K562 (cell line): ENCODE measurements at regions not wholly inside any gene's neighbourhood (a gene's known extent, or its start where the extent isn't known, plus 50 kb on each side); places are given as distances from the start of the nearest gene placed in this dataset.

Experiments used
- ATAC-seq: fragments of 200-7000 bp; cut with Tn5 transposase; 3 replicates; pipeline ENCODE4 v1.9.1; 2020; ENCODE audit warnings: moderate library complexity
- BruUV-seq: library from RNA; stranded (reverse); fragments of 400-500 nt; replicated peaks from 2 replicates; lab custom pipeline; 2021; lab: Mats Ljungman, UMichigan
- CTCF ChIA-PET: fragments of 300-600 bp; formaldehyde crosslinking; extraction: SDS; loops from one replicate; lab custom pipeline; 2021; ENCODE audit warnings: low intra/inter-chr PET ratio; lab: Yijun Ruan, JAX
- POLR2A ChIA-PET: fragments of 300-600, 350-650 bp; sonication (Branson Sonifier 250); formaldehyde crosslinking; extraction: SDS; loops from one replicate; lab custom pipeline; 2021; ENCODE audit warnings: antibody characterized with exemption, inconsistent platforms; lab: Yijun Ruan, JAX
- DNase-seq, 4 experiments: peaks; one replicate each; pipeline versions ENCODE4 v3.0.0 to v3.0.0-alpha.2; 2011 to 2018; ENCODE audit warnings: low spot score in 3 of 4, mixed read lengths in 3 of 4; ENCODE audit errors: extremely low read depth in 1 of 4
- FAIRE-seq: peaks from 2 replicates; lab custom pipeline; 2011; peaks lifted over from hg19 to GRCh38; lab: Jason Lieb, UNC
- H2AFZ ChIP-seq: 2 replicates; pipeline ENCODE4 v1.6.0; 2011; ENCODE audit warnings: low read depth, low read length, control low read depth, inconsistent platforms
- H3K27ac ChIP-seq: fragments of 200-600 bp; 3 replicates; pipeline ENCODE4 v1.8.0; 2011; ENCODE audit warnings: low read depth, mild to moderate bottlenecking, control low read depth, inconsistent platforms, low read length, moderate library complexity, mixed read lengths; ENCODE audit errors: extremely low read depth
- H3K27me3 ChIP-seq, 2 experiments: fragments of 300-600 bp in 1 of 2; 2 replicates in 1 of 2; 3 replicates in 1 of 2; pipeline versions ENCODE4 v1.6.0 to v1.8.0; 2011; ENCODE audit warnings: inconsistent platforms in 2 of 2, low read length in 2 of 2, mild to moderate bottlenecking in 1 of 2, mixed read lengths in 1 of 2, moderate library complexity in 1 of 2; ENCODE audit not compliant: control insufficient read depth in 2 of 2, insufficient read depth in 2 of 2
- H3K36me3 ChIP-seq: fragments of 300-600 bp; 3 replicates; pipeline ENCODE4 v1.8.0; 2011; ENCODE audit warnings: mild to moderate bottlenecking, low read length, inconsistent platforms; ENCODE audit not compliant: control insufficient read depth, insufficient read depth
- H3K4me1 ChIP-seq, 2 experiments: fragments of 200-600 bp in 1 of 2; replicated peaks in 1 of 2; 2 replicates in 1 of 2; 3 replicates in 1 of 2; pipeline versions ENCODE4 v1.5.1 to v1.8.0; 2011; ENCODE audit warnings: inconsistent platforms in 2 of 2, low read length in 2 of 2, mild to moderate bottlenecking in 1 of 2, mixed read lengths in 1 of 2, moderate library complexity in 1 of 2; ENCODE audit not compliant: control insufficient read depth in 2 of 2, insufficient read depth in 2 of 2
- H3K4me2 ChIP-seq: 2 replicates; pipeline ENCODE4 v1.6.1; 2011; ENCODE audit warnings: low read length, control low read depth, inconsistent platforms, mixed read lengths; ENCODE audit not compliant: insufficient read depth
- H3K4me3 ChIP-seq: fragments of 200-600 bp; sonication (generic), shearing (Covaris generic); 2 replicates; pipeline ENCODE4 v1.5.1; 2016; ENCODE audit warnings: control low read depth, inconsistent platforms
- H3K79me2 ChIP-seq: fragments of 200-600 bp; 3 replicates; pipeline ENCODE4 v1.8.0; 2011; ENCODE audit warnings: low read length, inconsistent platforms; ENCODE audit not compliant: control insufficient read depth, insufficient read depth
- H3K9ac ChIP-seq, 2 experiments: 2 replicates each; pipeline versions ENCODE4 v1.6.0 to v1.6.1; 2011; ENCODE audit warnings: low read depth in 2 of 2, low read length in 2 of 2, control low read depth in 1 of 2, inconsistent platforms in 1 of 2, mild to moderate bottlenecking in 1 of 2, mixed read lengths in 1 of 2; ENCODE audit not compliant: insufficient read depth in 1 of 2
- H3K9me1 ChIP-seq: one replicate; pipeline ENCODE4 v1.6.0; 2011; ENCODE audit warnings: inconsistent platforms, mild to moderate bottlenecking, low read length, moderate library complexity; ENCODE audit not compliant: control insufficient read depth, insufficient read depth
- H3K9me3 ChIP-seq: replicated peaks from 2 replicates; pipeline ENCODE4 v1.5.1; 2011; ENCODE audit warnings: low read depth, low read length, inconsistent platforms; ENCODE audit not compliant: control insufficient read depth, insufficient read depth
- H4K20me1 ChIP-seq: replicated peaks from 2 replicates; pipeline ENCODE4 v1.6.1; 2011; ENCODE audit warnings: low read length, inconsistent platforms, mixed read lengths; ENCODE audit not compliant: control insufficient read depth, insufficient read depth
- CBX2 ChIP-seq: fragments of 200-600 bp; sonication (generic); IDR thresholded peaks from one replicate; pipeline ENCODE4 v1.6.1; 2012; ENCODE audit warnings: mild to moderate bottlenecking, low read length, inconsistent platforms; ENCODE audit not compliant: insufficient read depth, poor library complexity, severe bottlenecking
- DNMT1 ChIP-seq: fragments of 450-650 bp; IDR thresholded peaks from 2 replicates; pipeline ENCODE4 v1.6.1; 2016; ENCODE audit warnings: antibody characterized with exemption, mild to moderate bottlenecking
- NEUROD1 ChIP-seq: fragments of 150-350 bp; IDR thresholded peaks from 2 replicates; pipeline ENCODE4 v1.6.1; 2014; ENCODE audit warnings: borderline replicate concordance, low read length, low read depth; ENCODE audit not compliant: partially characterized antibody
- POLR3A ChIP-seq: IDR thresholded peaks from 2 replicates; pipeline ENCODE4 v1.6.1; 2011; ENCODE audit warnings: borderline replicate concordance, mild to moderate bottlenecking, moderate library complexity; ENCODE audit not compliant: insufficient read length, insufficient read depth; ENCODE audit errors: extremely low read depth
- TEAD1 ChIP-seq, 2 experiments: fragments of 450-650 bp in 1 of 2; sonication (generic) in 1 of 2; formaldehyde crosslinking; IDR thresholded peaks; 2 replicates each; pipeline versions ENCODE4 v1.4.0 to v1.8.0; 2020 to 2022; ENCODE audit warnings: mild to moderate bottlenecking in 2 of 2, missing genetic modification reagents in 1 of 2
- YBX1 ChIP-seq: fragments of 450-650 bp; IDR thresholded peaks from 2 replicates; pipeline ENCODE4 v1.7.1; 2016; ENCODE audit warnings: mild to moderate bottlenecking
- YY1 ChIP-seq, 3 experiments: IDR thresholded peaks; 2 replicates each; pipeline ENCODE4 v1.6.1; 2011; ENCODE audit warnings: low read length in 2 of 3, mild to moderate bottlenecking in 2 of 3, moderate library complexity in 2 of 3, borderline replicate concordance in 1 of 3, control low read depth in 1 of 3, low read depth in 1 of 3; ENCODE audit not compliant: insufficient read depth in 3 of 3, insufficient replicate concordance in 2 of 3, control insufficient read depth in 1 of 3, insufficient read length in 1 of 3; ENCODE audit errors: extremely low read depth in 1 of 3
- ZBTB8A ChIP-seq: fragments of 450-650 bp; IDR thresholded peaks from 2 replicates; pipeline ENCODE4 v1.6.1; 2018; ENCODE audit warnings: mild to moderate bottlenecking, moderate library complexity; ENCODE audit not compliant: partially characterized antibody
- ZNF3 ChIP-seq: fragments of 250-450 bp; sonication (Bioruptor Pico); IDR thresholded peaks from 2 replicates; pipeline ENCODE4 v1.5.0; 2021; ENCODE audit warnings: mild to moderate bottlenecking, moderate library complexity
- ZNF780A ChIP-seq: fragments of 250-450 bp; sonication (Bioruptor Pico); IDR thresholded peaks from 2 replicates; pipeline ENCODE4 v1.5.0; 2021; ENCODE audit warnings: mild to moderate bottlenecking
- WGBS: fragments of 100-300 bp; shearing (Covaris generic); methylation state at CpG from one replicate; pipeline ENCODE4 v1.1.6; 2016; ENCODE audit warnings: low coverage, mixed read lengths; ENCODE audit not compliant: insufficient coverage; ENCODE audit errors: missing lambda C conversion rate; 5-methylcytosine and 5-hydroxymethylcytosine counted together
- in situ Hi-C: fragments of 300-500 bp; cut with MboI; formaldehyde crosslinking; loops from 4 replicates; pipeline ENCODE4 v1.15.0; 2018; ENCODE audit warnings: inconsistent platforms, mixed read lengths
- intact Hi-C: fragments of 100-400 bp; cut with micrococcal nuclease; formaldehyde crosslinking; loops from 2 replicates; pipeline ENCODE4 v1.14.2; 2022
- TF ChIP-seq, protein P1 (sequence below): fragments of 250-450 bp; sonication (Bioruptor Pico); IDR thresholded peaks from 2 replicates; pipeline ENCODE4 v1.8.0; 2022; ENCODE audit warnings: moderate library complexity, mild to moderate bottlenecking, inconsistent platforms
- TF ChIP-seq, protein P2 (sequence below): fragments of 450-650 bp; formaldehyde crosslinking; IDR thresholded peaks from 2 replicates; pipeline ENCODE4 v1.4.0; 2020; ENCODE audit warnings: mild to moderate bottlenecking, moderate library complexity

DNA sequence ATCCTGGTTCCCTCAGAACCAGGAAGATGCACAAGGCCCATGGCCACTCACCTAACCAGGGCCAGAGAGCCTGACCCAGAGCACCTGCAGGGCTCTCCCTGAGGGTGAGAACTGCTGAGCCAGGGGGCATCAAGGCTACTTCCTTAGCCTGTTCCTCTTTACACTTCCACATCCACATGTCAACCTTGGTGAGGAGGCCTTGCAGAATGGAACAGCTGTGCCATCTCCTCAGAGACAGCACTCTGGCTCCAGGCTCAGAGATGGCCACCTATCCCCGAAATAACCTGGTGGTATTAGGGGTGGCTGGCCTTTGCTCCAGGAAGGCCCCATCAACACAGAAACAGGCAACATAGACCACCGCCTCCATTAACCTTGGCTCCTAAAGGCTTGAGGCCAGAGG is 473.0 kb downstream of the RPS24 start:
- DNase-seq (no peak), ATAC-seq (no peak), FAIRE-seq (no peak)
- H3K4me1 ChIP-seq = no peaks in the 10 kb centered on the region
- BruUV-seq = no TSS peak
- H2AFZ ChIP-seq = no peak overlapping the region
- TF ChIP-seq ZBTB8A (no peak), POLR3A (no peak), YBX1 (no peak), CBX2 (no peak), DNMT1 (no peak), ZNF780A (CRISPR knock-in tag) (no peak), TEAD1 (CRISPR knock-in tag; IDR thresholded peaks at IDR 0.05) (no peak), ZNF3 (no peak), YY1 (IDR thresholded peaks at IDR 0.05; ENCODE audit: borderline replicate concordance in 1 of 3, control insufficient read depth in 1 of 3, extremely low read depth in 1 of 3, insufficient read depth in 3 of 3, insufficient read length in 1 of 3, insufficient replicate concordance in 2 of 3, low read depth in 1 of 3, low read length in 2 of 3) (no peak), NEUROD1 (no peak)
- TF ChIP-seq, protein P1, sequence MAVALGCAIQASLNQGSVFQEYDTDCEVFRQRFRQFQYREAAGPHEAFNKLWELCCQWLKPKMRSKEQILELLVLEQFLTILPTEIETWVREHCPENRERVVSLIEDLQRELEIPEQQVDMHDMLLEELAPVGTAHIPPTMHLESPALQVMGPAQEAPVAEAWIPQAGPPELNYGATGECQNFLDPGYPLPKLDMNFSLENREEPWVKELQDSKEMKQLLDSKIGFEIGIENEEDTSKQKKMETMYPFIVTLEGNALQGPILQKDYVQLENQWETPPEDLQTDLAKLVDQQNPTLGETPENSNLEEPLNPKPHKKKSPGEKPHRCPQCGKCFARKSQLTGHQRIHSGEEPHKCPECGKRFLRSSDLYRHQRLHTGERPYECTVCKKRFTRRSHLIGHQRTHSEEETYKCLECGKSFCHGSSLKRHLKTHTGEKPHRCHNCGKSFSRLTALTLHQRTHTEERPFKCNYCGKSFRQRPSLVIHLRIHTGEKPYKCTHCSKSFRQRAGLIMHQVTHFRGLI (CRISPR knock-in tag) = no peak
- TF ChIP-seq, protein P2, sequence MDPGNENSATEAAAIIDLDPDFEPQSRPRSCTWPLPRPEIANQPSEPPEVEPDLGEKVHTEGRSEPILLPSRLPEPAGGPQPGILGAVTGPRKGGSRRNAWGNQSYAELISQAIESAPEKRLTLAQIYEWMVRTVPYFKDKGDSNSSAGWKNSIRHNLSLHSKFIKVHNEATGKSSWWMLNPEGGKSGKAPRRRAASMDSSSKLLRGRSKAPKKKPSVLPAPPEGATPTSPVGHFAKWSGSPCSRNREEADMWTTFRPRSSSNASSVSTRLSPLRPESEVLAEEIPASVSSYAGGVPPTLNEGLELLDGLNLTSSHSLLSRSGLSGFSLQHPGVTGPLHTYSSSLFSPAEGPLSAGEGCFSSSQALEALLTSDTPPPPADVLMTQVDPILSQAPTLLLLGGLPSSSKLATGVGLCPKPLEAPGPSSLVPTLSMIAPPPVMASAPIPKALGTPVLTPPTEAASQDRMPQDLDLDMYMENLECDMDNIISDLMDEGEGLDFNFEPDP = no peak
- H3K9ac ChIP-seq = no peak overlapping the region
- ChIA-PET POLR2A (interaction anchor here (0.7 kb wide), 1 partner anchor 10 kb away, joined by 3 read pairs; no protein-coding TSS in a partner anchor), CTCF (no interaction called here)
- H3K27ac ChIP-seq = no peak overlapping the region
- peaks cover 0 to 22% of the 10 kb centered on the region in 2 experiments; a peak in 2 of 5 replicates for H3K27me3 ChIP-seq
- H3K9me1 ChIP-seq = no peaks in the 10 kb centered on the region
- H3K4me3 ChIP-seq = no peak overlapping the region
- H3K36me3 ChIP-seq = no peaks in the 10 kb centered on the region
- in situ Hi-C loops = no loop called here
- WGBS = 0% methylated on average over 2 of the region's 2 CpGs
- no peak overlapping the region for H3K4me2 ChIP-seq
- H4K20me1 ChIP-seq = no peaks in the 10 kb centered on the region; the same call in 1 of the 2 replicates
- H3K79me2 ChIP-seq = no peaks in the 10 kb centered on the region
- intact Hi-C loops = no loop called here
- no peaks in the 10 kb centered on the region for H3K9me3 ChIP-seq
